Left cardiac atrium (tissue), 4 donors: ENCODE measurements at regions not wholly inside any gene's neighbourhood (a gene's known extent, or its start where the extent isn't known, plus 50 kb on each side); places are given as distances from the start of the nearest gene placed in this dataset.
"Not testable (repeated sequence)": the region's sequence is repeated elsewhere in the genome, so short reads cannot be mapped to it uniquely, and the experiment has no call there.

Experiments
- ATAC-seq, 2 donors: fragments of 200-7000 bp; cut with Tn5 transposase; one replicate each; pipeline ENCODE4 v1.9.1; 2020; ENCODE audit warnings: mild to moderate bottlenecking in 2 of 2, moderate library complexity in 2 of 2
- DNase-seq: peaks from one replicate; pipeline ENCODE4 v3.0.0-alpha.2; 2020
- intact Hi-C, 2 donors: fragments of 100-400 bp; cut with DNase I; formaldehyde crosslinking; loops; one replicate each; pipeline versions ENCODE4 v1.14.1 to v1.15.1; 2022 to 2023
- donor health status: DM: no; HTN: yes; CAD: no.
- donor health status: DM: no; HTN: yes; CAD: no; lungs with severe emphysema.
- donor health status: DM: yes; HTN: yes; CAD: no.
- donor health status: Dilated cardiomyopathy.

DNA sequence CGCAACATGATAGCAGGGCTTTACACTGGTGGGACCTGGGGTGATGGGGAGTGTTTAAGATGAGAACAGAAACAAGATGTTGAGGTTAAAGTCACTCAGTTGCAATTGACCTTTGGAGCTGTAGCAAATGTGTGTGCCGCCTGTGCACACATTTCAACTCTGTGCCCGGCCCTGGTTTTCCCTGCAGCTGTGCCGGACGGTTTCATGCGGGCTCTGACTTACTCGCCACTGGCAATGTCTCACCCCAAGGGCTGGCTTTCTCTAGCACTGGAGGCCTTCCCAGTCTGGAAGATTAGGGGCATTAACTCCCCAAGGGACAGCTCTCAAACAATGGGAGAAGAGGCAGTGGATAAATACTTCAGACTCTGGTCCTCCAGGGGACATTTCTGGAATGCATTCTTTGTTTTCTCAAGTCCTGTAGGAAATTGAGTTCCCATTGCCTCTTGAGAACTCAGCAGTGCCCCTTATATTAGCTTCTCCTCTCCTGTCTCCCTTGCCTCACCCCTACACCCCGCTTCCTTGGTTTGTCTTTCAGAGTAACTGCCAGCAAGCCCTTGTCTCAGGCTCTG, 152.5 kb downstream of the EDEM1 start:
- DNase-seq = no peak
- ATAC-seq = no peak
- intact Hi-C loops = no loop called here

DNA sequence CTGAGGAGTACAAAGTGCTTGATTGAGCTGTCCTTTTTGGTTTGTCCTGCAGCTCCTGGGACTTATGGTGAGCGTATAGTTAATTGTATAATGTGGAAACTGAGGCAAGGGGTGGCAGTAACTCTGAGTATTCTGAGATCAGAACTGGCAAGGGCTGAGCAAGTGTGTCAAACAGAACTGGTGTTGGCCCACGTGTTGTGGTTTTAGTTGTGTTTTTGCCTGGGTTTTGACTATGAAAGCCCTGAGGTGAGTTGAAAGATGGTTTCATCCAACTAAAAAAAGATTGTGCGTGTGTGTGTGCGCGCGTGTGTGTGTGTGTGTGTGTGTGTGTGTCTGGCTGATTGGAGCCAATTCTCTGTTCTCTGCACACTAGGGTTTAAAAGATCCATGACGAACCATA, 154.1 kb downstream of the EDEM1 start:
- intact Hi-C loops = no loop called here
- ATAC-seq (no peak), DNase-seq (no peak)

DNA sequence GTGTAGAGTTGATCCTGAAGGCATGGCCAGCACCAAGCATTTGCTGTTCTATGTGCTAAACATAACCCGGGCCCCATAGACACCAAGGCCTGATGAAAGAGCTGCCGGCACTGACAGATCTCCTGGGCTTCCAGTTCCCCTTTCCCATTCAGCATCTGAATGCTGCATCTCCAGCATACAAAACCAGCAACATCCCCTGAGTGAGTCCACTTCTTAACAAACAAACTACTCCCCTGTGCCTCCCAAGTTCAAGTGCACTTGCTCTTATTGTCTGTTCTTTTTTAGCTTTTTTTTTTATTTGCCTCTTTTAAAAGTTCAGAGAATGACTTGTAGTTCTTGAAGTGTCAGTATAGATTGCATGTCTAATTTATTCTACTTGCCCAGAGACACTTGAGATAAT, 156.0 kb downstream of the EDEM1 start:
- no peak for DNase-seq
- intact Hi-C loops = no loop called here
- no peak for ATAC-seq

DNA sequence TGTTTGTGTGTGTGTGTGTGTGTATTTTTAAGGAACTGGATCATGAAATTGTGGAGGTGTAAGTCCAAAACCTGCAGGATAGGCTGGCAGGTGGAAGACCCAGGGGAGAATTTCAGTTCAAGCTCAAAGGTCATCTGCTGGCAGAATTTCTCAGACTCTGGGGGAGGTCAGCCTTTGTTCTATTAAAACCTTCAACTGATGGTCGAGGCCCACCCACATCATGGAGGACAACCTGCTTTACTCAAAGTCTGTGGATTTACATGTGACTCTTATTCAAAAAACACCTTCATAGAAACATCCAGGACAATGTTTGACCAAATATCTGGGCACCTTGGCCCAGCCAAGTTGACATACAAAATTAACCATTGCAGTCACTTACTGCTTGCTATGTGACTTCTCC, 157.2 kb downstream of the EDEM1 start:
- DNase-seq (no peak), ATAC-seq (no peak)
- intact Hi-C loops = no loop called here

DNA sequence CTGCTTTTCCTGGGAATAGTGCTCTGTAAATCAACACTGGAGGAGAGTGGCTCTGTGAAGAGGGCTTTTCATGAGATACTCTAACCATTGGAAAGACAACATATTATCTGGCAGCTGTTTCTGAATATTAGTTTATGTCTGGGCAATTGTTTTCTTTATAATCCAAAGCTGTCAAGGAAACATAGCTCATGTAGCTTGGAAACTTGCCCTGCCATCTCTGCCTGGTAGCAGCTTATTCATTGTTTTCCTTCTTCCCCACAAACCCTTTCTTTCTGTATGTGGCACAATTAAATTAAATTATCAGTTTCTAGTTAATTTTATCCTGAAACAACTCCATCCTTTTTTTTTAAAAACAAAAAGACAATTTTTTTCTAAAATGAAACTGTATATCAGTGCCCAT, 160.0 kb downstream of the EDEM1 start:
- DNase-seq (no peak), ATAC-seq (no peak)
- intact Hi-C loops = no loop called here

DNA sequence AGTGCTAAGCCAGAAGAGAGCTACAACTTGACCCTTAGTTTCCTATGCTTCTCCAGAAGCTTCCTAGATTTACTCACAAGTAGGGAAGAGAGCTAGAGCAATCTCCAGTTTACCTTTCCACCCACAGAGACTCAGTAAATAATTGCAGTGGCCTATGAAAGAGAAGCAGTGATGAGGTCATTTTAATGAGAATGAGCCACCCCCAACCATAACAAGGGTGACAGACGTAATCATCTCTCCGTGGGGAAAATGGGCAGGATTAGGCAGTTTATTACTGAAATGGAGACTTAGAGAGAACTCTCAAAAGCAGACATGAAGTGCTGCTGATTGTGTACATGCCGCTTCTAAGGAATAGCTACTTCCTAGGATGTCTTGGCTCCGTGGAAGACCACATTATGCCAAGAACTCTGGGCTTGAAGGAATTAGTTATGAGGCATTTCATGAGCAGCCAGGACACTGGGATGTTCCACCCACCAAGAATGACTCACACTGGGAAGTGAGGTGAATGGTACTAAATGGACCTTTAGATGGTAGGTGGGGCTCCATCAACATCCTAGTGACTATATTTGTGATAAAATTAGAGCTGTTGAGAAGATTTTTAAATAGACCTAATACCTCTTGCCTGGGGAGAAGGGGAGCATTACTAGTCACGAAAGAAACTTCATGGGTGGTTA, 160.9 kb downstream of the EDEM1 start:
- ATAC-seq (no peak), DNase-seq (no peak)
- intact Hi-C loops = no loop called here

DNA sequence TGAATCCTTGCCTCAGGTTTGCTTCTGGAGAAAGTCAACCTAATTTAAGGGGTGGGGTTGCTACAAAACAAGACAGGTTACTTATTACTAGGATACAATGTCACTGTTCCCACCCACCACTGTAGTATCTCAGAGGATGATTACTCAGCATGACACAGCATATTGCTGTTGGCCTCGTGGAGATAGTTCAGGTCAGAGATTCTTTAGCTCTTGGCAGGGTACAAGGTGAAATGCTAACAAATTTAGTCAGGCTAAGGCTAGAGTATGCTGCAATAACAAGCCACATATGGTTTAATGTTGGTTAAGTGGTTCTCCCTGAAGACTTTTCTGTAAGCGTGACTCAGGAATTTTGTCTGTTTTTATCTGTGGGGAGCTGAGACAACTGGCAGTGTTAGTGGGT, 161.8 kb downstream of the EDEM1 start:
- ATAC-seq = no peak
- DNase-seq = no peak
- intact Hi-C loops = no loop called here

DNA sequence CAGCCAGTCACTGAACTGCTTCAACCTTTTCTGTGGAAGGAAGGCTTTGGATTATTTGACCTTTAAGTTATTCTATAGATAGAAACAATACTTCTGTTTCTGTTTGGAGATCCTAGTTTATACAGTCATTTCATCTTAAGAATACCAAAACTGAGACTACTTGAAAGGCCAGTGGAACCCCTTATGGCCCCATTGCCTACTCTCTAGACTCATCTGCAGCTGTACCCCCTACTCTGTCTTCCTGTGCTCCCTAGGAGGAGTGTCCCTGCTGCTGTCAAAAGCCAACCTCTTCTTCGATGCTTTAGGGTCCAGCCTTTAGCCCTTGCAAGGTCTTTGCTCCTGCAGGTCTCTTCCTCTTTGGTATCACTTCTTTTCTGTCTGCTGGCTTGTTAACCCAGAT, 169.6 kb downstream of the EDEM1 start:
- ATAC-seq (no peak), DNase-seq (no peak)
- intact Hi-C loops = no loop called here

DNA sequence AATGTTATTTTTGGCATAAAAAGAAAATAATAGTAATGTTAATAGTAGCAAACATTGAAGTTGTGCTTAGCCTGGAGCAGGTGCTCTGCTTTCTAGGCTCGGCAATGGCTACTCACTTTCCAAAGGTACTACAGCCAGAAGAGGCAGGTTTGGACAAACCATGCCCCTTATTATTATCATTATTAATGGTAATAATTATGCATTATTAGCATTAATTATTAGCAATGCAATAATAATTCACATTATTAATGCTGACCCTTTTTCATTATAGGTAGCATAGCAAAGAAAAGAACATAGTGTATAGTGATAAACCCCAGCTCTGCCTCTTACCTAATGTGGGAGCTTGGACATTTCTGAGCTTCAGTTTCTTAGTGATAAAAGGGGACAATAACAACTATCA, 171.4 kb downstream of the EDEM1 start:
- DNase-seq (no peak), ATAC-seq (no peak)
- intact Hi-C loops = no loop called here

DNA sequence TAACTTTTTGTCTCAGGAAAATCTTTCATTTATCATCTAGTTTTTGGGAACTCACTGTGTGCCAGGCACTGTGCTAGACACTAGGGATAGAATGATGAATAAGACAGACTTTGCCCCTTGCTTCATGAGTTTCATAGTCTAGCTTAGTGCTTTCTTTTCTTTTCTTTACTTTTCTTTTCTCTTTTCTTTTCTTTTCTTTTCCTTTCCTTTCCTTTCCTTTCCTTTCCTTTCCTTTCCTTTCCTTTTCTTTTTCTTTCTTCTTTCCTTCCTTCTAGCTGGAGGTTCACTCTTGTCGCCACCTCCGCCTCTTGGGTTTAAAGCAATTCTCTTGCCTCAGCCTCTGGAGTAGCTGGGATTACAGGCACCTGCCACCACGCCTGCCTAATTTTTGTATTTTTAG, 172.9 kb downstream of the EDEM1 start:
- intact Hi-C loops = no loop called here
- ATAC-seq = no peak

DNA sequence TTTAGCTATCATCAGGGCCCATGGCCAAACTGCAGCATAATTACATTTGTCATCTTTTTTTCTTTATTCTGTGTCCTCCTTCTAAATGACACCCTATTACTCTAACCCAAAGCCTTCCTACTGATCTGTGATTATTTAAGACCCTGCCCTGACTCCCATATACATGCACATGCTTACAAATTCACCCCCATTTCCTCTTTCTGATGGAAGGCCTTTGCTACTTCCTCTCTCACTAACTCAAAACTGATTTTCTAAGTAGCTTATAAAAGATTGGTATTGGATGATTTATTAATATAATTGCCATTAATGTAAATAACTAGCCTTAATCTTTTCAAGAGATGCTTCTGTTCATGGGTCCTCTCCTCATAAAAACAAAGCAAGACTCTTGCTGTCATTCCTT, 179.2 kb downstream of the EDEM1 start:
- intact Hi-C loops = no loop called here

More for the DNA sequence above, 172.9 kb downstream of the EDEM1 start:
- no peak for DNase-seq

DNA sequence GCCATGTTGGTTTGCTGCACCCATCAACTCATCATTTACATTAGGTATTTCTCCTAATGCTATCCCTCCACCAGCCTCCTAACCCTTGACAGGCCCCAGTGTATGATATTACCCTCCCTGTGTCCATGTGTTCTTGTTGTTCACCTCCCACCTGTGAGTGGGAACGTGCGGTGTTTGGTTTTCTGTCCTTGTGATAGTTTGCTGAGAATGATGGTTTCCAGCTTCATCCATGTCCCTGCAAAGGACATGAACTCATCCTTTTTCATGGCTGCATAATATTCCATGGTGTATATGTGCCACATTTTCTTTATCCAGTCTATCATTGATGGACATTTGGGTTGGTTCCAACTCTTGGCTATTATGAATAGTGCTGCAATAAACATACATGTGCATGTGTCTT, 184.0 kb downstream of the EDEM1 start:
- DNase-seq, ATAC-seq, intact Hi-C loops: not testable (repeated sequence)

More for the DNA sequence above, 179.2 kb downstream of the EDEM1 start:
- no peak for DNase-seq
- ATAC-seq = no peak

DNA sequence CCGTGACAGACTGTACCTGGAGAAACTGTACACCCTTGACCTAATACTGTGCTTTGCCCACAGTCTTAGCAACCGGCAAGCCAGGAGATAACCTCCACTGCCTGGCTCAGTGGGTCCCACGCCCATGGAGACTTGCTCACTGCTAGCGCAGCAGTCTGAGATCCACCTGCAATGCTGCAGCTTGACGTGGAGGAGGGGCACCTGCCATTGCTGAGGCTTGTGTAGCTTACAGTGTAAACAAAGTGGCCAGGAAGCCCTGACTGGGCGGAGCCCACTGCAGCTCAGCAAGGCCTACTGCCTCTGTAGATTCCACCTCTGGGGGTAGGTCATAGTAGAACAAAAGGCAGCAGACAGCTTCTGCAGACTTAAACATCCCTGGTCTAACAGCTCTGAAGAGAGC, 189.3 kb downstream of the EDEM1 start:
- ATAC-seq (no peak), DNase-seq (no peak)
- intact Hi-C loops = no loop called here

DNA sequence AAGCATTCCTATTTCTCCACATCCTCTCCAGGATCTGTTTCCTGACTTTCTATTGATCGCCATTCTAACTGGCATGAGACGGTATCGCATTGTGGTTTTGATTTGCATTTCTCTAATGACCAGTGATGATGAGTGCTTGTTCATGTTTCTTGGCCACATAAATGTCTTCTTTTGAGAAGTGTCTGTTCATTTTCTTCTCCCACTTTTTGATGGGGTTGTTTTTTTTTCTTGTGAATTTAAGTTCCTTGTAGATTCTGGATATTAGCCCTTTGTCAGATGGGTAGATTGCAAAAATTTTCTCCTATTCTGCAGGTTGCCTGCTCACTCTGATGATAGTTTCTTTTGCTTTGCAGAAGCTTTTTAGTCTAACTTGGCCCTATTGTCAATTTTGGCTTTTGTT, 191.8 kb downstream of the EDEM1 start:
- DNase-seq, ATAC-seq, intact Hi-C loops: not testable (repeated sequence)

DNA sequence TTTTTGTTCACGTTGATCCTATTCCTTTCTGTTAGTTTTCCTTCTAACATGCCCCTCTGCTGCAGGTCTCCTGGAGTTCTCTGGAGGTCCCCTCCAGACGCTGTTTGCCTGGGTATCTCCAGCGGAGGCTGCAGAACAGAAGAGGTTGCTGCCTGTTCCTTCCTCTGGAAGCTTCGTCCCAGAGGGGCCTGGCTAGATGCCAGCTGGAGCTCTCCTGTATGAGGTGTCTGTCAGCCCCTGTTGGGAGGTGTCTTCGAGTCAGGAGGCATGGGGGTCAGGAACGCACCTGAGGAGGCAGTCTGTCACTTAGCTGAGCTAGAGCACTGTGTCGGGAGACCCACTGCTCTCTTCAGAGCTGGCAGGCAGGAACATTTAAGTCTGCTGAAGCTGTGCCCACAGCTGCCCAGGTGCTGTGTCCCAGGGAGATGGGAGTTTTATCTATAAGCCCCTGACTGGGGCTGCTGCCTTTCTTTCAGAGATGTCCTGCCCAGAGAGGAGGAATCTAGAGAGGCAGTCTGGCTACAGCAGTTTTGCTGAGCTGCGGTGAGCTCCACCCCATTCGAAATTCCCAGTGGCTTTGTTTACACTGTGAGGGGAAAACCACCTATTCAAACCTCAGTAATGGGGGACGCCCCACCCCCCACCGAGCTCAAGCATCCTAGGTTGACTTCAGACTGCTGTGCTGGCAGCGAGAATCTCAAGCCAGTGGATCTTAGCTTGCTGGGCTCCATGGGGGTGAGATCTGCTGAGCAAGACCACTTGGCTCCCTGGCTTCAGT, 196.2 kb downstream of the EDEM1 start:
- ATAC-seq, DNase-seq, intact Hi-C loops: not testable (repeated sequence)

DNA sequence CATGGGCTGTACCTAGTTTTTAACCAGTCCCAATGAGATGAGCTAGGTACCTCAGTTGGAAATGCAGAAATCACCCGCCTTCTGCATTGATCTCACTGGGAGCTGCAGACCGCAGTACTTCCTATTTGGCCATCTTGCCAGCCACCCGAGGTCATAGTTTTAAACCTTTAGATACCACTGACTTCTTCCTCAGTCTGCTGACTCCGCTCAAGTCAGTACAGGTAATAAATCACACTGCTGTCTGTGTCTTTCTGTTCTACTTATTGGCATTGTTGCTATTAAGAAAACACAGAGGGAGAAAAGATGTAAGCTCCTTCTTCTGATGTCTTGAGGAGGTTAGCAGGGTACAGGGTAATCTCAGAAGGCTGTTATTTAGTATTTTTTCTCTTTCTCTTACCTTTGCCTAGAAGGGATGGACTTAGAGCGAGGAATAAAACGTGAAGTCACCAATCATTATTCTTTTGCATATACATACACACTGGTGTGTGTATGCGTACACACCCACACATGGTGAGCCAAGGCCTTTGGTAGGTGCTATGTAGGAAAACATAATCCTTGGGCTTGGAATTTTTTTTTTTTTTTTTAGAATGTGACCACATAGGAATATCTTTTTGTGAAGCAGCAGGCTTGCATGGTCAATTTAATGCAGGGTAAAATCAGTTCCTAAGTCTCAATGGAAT, 197.2 kb downstream of the EDEM1 start:
- DNase-seq (no peak), ATAC-seq (no peak)
- intact Hi-C loops = no loop called here

DNA sequence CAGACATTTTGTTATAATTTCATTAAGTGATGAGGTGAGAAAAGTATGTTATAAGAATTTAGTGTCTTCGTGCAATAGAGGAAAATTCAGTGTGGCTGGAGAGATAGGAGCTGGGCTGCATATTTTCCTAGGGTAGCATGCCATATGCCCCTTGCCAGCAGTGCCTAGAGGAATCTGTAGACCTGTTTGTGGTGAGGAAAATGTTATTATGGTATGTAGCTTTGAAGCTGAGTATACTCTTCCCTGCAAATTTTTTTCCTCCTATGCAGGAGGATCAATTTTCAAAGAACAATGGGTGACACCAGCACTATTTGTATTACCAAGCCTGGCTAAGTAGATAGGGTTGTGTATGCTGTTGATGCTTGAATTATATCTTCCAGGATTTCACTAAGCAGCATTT, 200.6 kb downstream of the EDEM1 start:
- intact Hi-C loops = no loop called here
- ATAC-seq = no peak
- no peak for DNase-seq

DNA sequence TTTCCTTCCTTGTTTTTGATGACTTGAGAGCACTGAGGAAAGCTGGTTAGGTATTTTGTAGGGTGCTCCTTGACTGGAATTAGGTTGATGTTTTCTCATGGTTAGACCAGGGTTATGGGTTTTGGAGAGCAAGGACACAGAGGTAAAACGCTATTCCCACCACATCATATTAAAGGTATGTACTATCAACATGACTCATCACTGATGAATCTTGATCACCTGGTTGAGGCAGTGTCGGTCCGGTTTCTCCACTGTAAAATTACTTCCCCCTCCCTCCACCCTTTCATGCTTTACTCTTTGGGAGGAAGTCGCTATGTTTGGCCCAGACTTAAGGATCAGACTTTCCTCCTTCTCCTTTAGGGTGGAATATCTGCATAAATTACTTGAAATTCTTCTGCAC, 201.6 kb downstream of the EDEM1 start:
- ATAC-seq = no peak
- DNase-seq = no peak
- intact Hi-C loops = no loop called here

DNA sequence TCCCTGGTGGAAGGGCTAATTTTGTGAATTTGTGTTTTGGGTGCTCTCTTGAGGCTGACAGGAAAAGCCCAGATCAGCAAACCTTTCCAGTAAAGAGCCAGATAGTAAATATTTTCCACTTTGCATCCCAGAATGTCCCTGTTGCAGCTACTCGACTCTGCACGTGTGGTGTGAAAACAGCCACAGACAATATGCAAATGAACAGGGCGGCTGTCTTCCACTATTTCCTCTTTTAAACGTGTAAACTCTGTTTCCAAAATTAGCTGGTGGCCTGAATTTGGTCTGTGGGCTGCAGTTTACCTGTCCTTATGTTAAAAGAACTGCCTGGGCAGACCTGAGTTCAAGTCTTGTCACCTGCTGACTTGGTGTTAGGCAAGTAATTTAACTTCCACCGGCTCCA, 202.7 kb downstream of the EDEM1 start:
- ATAC-seq (no peak), DNase-seq (no peak)
- intact Hi-C loops = no loop called here

DNA sequence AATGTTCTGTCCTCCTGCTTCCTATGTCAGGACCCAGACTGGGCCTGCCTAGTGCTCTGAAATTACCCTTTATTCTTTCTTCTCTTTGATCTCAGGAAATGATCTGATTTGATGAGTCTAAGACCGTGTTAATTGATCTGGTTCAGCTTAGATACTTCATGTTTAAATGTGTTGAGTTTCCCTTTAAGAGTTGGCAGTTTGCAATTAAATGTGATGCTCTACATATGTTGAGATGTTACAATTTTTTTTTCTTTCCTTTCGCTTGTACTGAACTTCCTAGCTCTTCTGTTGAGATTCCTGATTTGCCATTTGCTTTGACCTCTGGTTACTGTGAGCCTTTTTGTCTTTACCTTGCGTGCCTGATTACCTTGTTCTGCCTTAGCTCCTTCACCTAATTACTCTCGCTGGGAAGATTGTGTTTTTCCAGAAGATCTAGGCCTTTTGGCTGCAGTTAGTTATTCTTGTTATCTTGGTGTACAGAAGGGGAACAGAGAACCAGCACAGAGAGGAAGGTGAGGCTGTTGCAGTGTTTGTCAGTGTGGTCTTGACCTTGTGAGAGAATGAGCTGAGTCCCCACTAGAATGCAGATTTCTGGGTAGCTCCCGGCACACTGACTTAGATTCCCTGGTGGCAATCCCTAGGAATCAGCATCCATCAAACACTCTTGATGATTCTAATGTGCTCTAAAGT, 203.6 kb downstream of the EDEM1 start:
- intact Hi-C loops = no loop called here
- ATAC-seq = no peak
- no peak for DNase-seq
